ENCODE measurements at regions not wholly inside any gene's neighbourhood (a gene's known extent, or its start where the extent isn't known, plus 50 kb on each side); places are given as distances from the start of the nearest gene placed in this dataset.

DNA sequence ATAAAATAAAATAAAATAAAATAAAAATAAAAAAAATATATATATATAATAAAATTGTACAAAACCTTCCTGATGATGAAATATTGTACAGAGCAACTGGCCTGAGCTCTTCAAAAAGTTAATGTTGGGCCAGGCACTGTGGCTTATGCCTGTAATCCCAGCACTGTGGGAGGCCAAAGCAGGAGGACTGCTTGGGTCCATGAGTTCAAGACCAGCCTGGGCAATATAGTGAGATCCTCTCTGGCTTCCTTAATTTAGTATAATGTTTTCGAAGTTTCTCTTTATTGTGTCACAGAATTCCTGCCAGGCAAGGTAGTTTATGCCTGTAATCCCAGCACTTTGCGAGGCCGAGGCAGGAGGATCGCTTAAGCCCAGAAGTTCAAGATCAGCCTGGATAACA is 113.9 kb upstream of the SALL4 start:
- Histone ChIP-seq H2AFZ (ENCODE audit: low read depth, low read length) (no peak overlapping the region), H3K9ac (ENCODE audit: low read depth, low read length) (no peak overlapping the region), H3K9me3 (ENCODE audit: insufficient read depth, low read length, severe bottlenecking) (no peaks in the 10 kb centered on the region), H3K79me2 (ENCODE audit: insufficient read depth, low read length) (no peaks in the 10 kb centered on the region), H3K27me3 (ENCODE audit: insufficient read depth, low read length, poor library complexity) (peaks cover 4% of the 10 kb centered on the region), H3K36me3 (ENCODE audit: insufficient read depth, low read length) (no peaks in the 10 kb centered on the region), H3K4me1 (ENCODE audit: insufficient read depth, low read length) (no peaks in the 10 kb centered on the region), H3K27ac (ENCODE audit: low read length) (no peak overlapping the region), H3K4me3 (ENCODE audit: low read depth in 1 of 2, low read length in 2 of 2) (no peak overlapping the region), H3K4me2 (ENCODE audit: insufficient read depth, low read length) (no peak overlapping the region), H4K20me1 (ENCODE audit: insufficient read depth, low read length) (no peaks in the 10 kb centered on the region)
- DNase-seq (no peak), ATAC-seq (ENCODE audit: insufficient read depth, low read depth) (no peak)
- TF ChIP-seq EZH2 (IDR thresholded peaks at IDR 0.05; ENCODE audit: borderline replicate concordance, low read depth, low read length, severe bottlenecking) = no peak
- TF ChIP-seq, protein P1, sequence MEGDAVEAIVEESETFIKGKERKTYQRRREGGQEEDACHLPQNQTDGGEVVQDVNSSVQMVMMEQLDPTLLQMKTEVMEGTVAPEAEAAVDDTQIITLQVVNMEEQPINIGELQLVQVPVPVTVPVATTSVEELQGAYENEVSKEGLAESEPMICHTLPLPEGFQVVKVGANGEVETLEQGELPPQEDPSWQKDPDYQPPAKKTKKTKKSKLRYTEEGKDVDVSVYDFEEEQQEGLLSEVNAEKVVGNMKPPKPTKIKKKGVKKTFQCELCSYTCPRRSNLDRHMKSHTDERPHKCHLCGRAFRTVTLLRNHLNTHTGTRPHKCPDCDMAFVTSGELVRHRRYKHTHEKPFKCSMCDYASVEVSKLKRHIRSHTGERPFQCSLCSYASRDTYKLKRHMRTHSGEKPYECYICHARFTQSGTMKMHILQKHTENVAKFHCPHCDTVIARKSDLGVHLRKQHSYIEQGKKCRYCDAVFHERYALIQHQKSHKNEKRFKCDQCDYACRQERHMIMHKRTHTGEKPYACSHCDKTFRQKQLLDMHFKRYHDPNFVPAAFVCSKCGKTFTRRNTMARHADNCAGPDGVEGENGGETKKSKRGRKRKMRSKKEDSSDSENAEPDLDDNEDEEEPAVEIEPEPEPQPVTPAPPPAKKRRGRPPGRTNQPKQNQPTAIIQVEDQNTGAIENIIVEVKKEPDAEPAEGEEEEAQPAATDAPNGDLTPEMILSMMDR (IDR thresholded peaks at IDR 0.05; ENCODE audit: borderline replicate concordance, extremely low read depth, low read length, poor library complexity, severe bottlenecking) = no peak

DNA sequence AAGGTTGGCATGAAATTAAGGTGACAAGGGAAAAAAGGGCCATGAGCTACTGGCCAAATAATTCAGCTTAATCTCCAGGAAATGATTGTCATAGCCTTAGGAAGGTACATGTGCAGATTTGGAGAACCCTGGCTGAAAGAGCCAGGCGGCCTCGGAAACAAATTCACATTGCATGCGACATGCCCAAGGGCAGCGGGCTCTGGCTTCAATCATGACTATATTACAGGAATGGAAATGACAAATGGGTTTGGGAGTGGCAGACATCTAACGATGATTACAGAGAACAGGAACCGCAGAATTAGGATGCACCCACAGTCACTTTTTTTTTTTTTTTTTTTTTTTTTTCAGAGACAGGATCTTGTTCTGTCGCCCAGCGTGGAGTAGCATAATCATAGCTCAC is 112.4 kb upstream of the SALL4 start:
- Histone ChIP-seq H3K79me2 (ENCODE audit: insufficient read depth, low read length) (no peaks in the 10 kb centered on the region), H3K36me3 (ENCODE audit: insufficient read depth, low read length) (no peaks in the 10 kb centered on the region), H4K20me1 (ENCODE audit: insufficient read depth, low read length) (no peaks in the 10 kb centered on the region), H3K4me2 (ENCODE audit: insufficient read depth, low read length) (no peak overlapping the region), H3K4me1 (ENCODE audit: insufficient read depth, low read length) (no peaks in the 10 kb centered on the region), H2AFZ (ENCODE audit: low read depth, low read length) (no peak overlapping the region), H3K4me3 (ENCODE audit: low read depth in 1 of 2, low read length in 2 of 2) (no peak overlapping the region), H3K27ac (ENCODE audit: low read length) (no peak overlapping the region), H3K9me3 (ENCODE audit: insufficient read depth, low read length, severe bottlenecking) (no peaks in the 10 kb centered on the region), H3K9ac (ENCODE audit: low read depth, low read length) (no peak overlapping the region), H3K27me3 (ENCODE audit: insufficient read depth, low read length, poor library complexity) (peaks cover 4% of the 10 kb centered on the region)
- TF ChIP-seq EZH2 (IDR thresholded peaks at IDR 0.05; ENCODE audit: borderline replicate concordance, low read depth, low read length, severe bottlenecking) = no peak
- TF ChIP-seq, protein P1 (IDR thresholded peaks at IDR 0.05; ENCODE audit: borderline replicate concordance, extremely low read depth, low read length, poor library complexity, severe bottlenecking) = no peak
- DNase-seq = no peak
- ATAC-seq (ENCODE audit: insufficient read depth, low read depth) = no peak

DNA sequence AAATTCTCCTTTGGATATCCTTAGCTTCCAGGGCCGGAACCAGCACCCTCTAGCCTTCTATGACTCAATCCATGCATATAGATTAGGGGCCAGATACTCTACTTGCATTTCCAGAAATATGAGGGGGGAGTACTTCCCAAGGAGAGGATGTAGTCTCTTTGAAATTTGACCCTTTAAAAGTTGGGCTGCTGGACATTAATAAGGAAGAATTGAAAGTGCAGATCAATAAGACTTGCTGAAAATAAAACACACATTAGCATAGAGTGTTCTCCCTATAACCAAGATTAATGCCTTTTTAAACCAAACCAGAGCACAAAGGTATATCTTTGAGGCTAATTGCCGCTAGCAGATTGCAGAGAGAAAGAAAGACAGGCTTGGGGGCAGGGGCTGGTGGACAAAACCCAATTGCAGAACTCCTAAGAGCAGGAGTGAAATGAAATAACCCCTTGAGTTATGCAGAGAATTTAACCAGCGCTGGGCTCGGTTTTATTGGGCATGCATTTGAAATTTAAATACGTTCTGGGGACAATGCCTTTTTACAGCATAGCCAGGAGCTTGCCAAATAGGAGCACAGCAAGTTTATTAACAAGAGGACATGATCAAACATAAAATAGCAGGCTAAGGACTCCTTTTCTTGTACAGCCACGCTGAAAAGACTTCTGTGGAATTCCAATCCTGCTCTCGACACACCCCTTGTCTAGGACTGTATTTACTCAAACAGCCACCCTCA is 108.2 kb upstream of the SALL4 start:
- no peaks in the 10 kb centered on the region for H4K20me1 ChIP-seq (ENCODE audit: insufficient read depth, low read length)
- no peak overlapping the region for H3K9ac ChIP-seq (ENCODE audit: low read depth, low read length)
- H3K27ac ChIP-seq (ENCODE audit: low read length) = no peak overlapping the region
- no peak overlapping the region for H2AFZ ChIP-seq (ENCODE audit: low read depth, low read length)
- no peak overlapping the region for H3K4me3 ChIP-seq (ENCODE audit: low read depth in 1 of 2, low read length in 2 of 2)
- H3K36me3 ChIP-seq (ENCODE audit: insufficient read depth, low read length) = no peaks in the 10 kb centered on the region
- no peak overlapping the region for H3K4me2 ChIP-seq (ENCODE audit: insufficient read depth, low read length)
- H3K4me1 ChIP-seq (ENCODE audit: insufficient read depth, low read length) = no peaks in the 10 kb centered on the region
- no peaks in the 10 kb centered on the region for H3K79me2 ChIP-seq (ENCODE audit: insufficient read depth, low read length)
- H3K27me3 ChIP-seq (ENCODE audit: insufficient read depth, low read length, poor library complexity) = peaks cover 4% of the 10 kb centered on the region
- ATAC-seq (ENCODE audit: insufficient read depth, low read depth) = no peak
- TF ChIP-seq, protein P1 (IDR thresholded peaks at IDR 0.05; ENCODE audit: borderline replicate concordance, extremely low read depth, low read length, poor library complexity, severe bottlenecking) = no peak
- no peaks in the 10 kb centered on the region for H3K9me3 ChIP-seq (ENCODE audit: insufficient read depth, low read length, severe bottlenecking)
- no peak for DNase-seq

All from DND-41 (cell line).